GM23338 (cell line): ENCODE measurements at regions not wholly inside any gene's neighbourhood (a gene's known extent, or its start where the extent isn't known, plus 50 kb on each side); places are given as distances from the start of the nearest gene placed in this dataset.
"Not testable (repeated sequence)": the region's sequence is repeated elsewhere in the genome, so short reads cannot be mapped to it uniquely, and the experiment has no call there.

ENCODE experiments used
- ATAC-seq: fragments of 200-7000 bp; cut with Tn5 transposase; 3 replicates; pipeline ENCODE4 v1.9.1; 2020
- DNase-seq: peaks from one replicate; pipeline ENCODE4 v3.0.0-alpha.2; 2015; ENCODE audit warnings: low spot score
- H2AFZ ChIP-seq: fragments of 200-600 bp; sonication (generic); 2 replicates; pipeline ENCODE4 v1.8.0; 2016; ENCODE audit warnings: antibody characterized with exemption, mild to moderate bottlenecking, moderate library complexity
- H3F3A ChIP-seq: fragments of 200-600 bp; sonication (generic); replicated peaks from 2 replicates; pipeline ENCODE4 v1.8.0; 2017; ENCODE audit warnings: antibody characterized with exemption, mixed run types, low read depth
- H3K27ac ChIP-seq: fragments of 200-600 bp; sonication (generic); 2 replicates; pipeline ENCODE4 v1.6.1; 2016; ENCODE audit warnings: low read depth
- H3K27me3 ChIP-seq: fragments of 200-600 bp; sonication (generic); 2 replicates; pipeline ENCODE4 v1.8.0; 2016; ENCODE audit warnings: mild to moderate bottlenecking, mixed run types, moderate library complexity; ENCODE audit not compliant: insufficient read depth
- H3K36me3 ChIP-seq: fragments of 200-600 bp; sonication (generic); 2 replicates; pipeline ENCODE4 v1.8.0; 2016; ENCODE audit warnings: mild to moderate bottlenecking; ENCODE audit not compliant: insufficient read depth
- H3K4me1 ChIP-seq: fragments of 200-600 bp; sonication (generic); 2 replicates; pipeline ENCODE4 v1.8.0; 2016; ENCODE audit warnings: mild to moderate bottlenecking, moderate library complexity; ENCODE audit not compliant: insufficient read depth
- H3K4me2 ChIP-seq: fragments of 200-600 bp; sonication (generic); 2 replicates; pipeline ENCODE4 v1.7.1; 2017; ENCODE audit warnings: mixed run types
- H3K4me3 ChIP-seq: fragments of 200-600 bp; sonication (generic); 2 replicates; pipeline ENCODE4 v1.6.1; 2016; ENCODE audit warnings: mixed run types
- H3K79me2 ChIP-seq: fragments of 200-600 bp; sonication (generic); replicated peaks from 2 replicates; pipeline ENCODE4 v1.8.0; 2017; ENCODE audit warnings: mild to moderate bottlenecking; ENCODE audit not compliant: insufficient read depth
- H3K9me2 ChIP-seq: fragments of 200-600 bp; sonication (generic); 2 replicates; pipeline ENCODE4 v1.8.0; 2017; ENCODE audit not compliant: insufficient read depth
- H4K20me1 ChIP-seq: fragments of 200-600 bp; sonication (generic); replicated peaks from 2 replicates; pipeline ENCODE4 v1.8.0; 2017; ENCODE audit warnings: mild to moderate bottlenecking; ENCODE audit not compliant: insufficient read depth
- H3K27ac Mint-ChIP-seq: 2 replicates; pipeline ENCODE4 v1.8.0; 2020; ENCODE audit warnings: inconsistent platforms, mild to moderate bottlenecking, moderate library complexity, mixed read lengths
- H3K27me3 Mint-ChIP-seq: 3 replicates; pipeline ENCODE4 v1.8.0; 2022; ENCODE audit warnings: low read depth, mild to moderate bottlenecking, moderate library complexity, mixed read lengths, inconsistent platforms; ENCODE audit not compliant: insufficient read depth, poor library complexity
- H3K36me3 Mint-ChIP-seq: 3 replicates; pipeline ENCODE4 v1.8.0; 2021; ENCODE audit warnings: low read depth, mild to moderate bottlenecking, inconsistent platforms, moderate library complexity, mixed read lengths
- H3K4me1 Mint-ChIP-seq: 3 replicates; pipeline ENCODE4 v1.8.0; 2020; ENCODE audit warnings: mild to moderate bottlenecking, inconsistent platforms, mixed read lengths
- H3K4me3 Mint-ChIP-seq: 3 replicates; pipeline ENCODE4 v1.8.0; 2021; ENCODE audit warnings: moderate library complexity, mild to moderate bottlenecking, inconsistent platforms, mixed read lengths
- H3K9me3 Mint-ChIP-seq: 3 replicates; pipeline ENCODE4 v1.8.0; 2020; ENCODE audit warnings: moderate library complexity, mild to moderate bottlenecking, inconsistent platforms, mixed read lengths
- CREB1 ChIP-seq: fragments of 250-450 bp; sonication (Bioruptor Pico); IDR thresholded peaks from 2 replicates; pipeline ENCODE4 v1.5.0; 2020; ENCODE audit warnings: low read depth, mild to moderate bottlenecking, moderate library complexity
- EZH2 ChIP-seq: fragments of 200-600 bp; sonication (generic); IDR thresholded peaks from one replicate; pipeline ENCODE4 v1.8.0; 2017; ENCODE audit warnings: antibody characterized with exemption, mild to moderate bottlenecking, low read depth; ENCODE audit not compliant: unreplicated experiment
- EZH2phosphoT487 ChIP-seq: fragments of 200-600 bp; sonication (generic); IDR thresholded peaks from one replicate; pipeline ENCODE4 v1.8.1; 2018; ENCODE audit warnings: antibody characterized with exemption; ENCODE audit not compliant: unreplicated experiment
- JUNB ChIP-seq: IDR thresholded peaks from one replicate; pipeline ENCODE4 v1.6.1; 2016; ENCODE audit warnings: antibody characterized with exemption; ENCODE audit not compliant: unreplicated experiment
- NANOG ChIP-seq: IDR thresholded peaks from 2 replicates; pipeline ENCODE4 v1.6.1; 2016; ENCODE audit warnings: antibody characterized with exemption, borderline replicate concordance
- STAT1 ChIP-seq: IDR thresholded peaks from one replicate; pipeline ENCODE4 v1.6.1; 2016; ENCODE audit warnings: antibody characterized with exemption; ENCODE audit not compliant: unreplicated experiment
- TF ChIP-seq, protein P1 (sequence below): IDR thresholded peaks from one replicate; pipeline ENCODE4 v1.6.1; 2018; ENCODE audit warnings: antibody characterized with exemption; ENCODE audit not compliant: unreplicated experiment

DNA sequence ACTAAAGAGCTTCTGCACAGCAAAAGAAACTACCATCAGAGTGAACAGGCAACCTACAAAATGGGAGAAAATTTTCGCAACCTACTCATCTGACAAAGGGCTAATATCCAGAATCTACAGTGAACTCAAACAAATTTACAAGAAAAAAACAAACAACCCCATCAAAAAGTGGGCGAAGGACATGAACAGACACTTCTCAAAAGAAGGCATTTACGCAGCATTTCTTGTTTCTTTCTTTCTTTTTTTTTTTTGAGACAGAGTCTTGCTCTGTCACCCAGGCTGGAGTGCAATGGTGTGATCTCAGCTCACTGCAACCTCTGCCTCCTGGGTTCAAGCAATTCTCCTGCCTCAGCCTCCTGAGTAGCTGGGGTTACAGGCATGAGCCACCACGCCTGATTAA lies 138.2 kb downstream of the IER5 start:
- H3K36me3 ChIP-seq, H3K4me1 ChIP-seq, H3K4me3 Mint-ChIP-seq, H3K27ac ChIP-seq, H3K79me2 ChIP-seq, H3K4me1 Mint-ChIP-seq, H2AFZ ChIP-seq, H3K4me2 ChIP-seq, H4K20me1 ChIP-seq, H3K4me3 ChIP-seq, H3K27me3 ChIP-seq, ATAC-seq, H3K36me3 Mint-ChIP-seq, H3F3A ChIP-seq, DNase-seq, H3K27me3 Mint-ChIP-seq, H3K27ac Mint-ChIP-seq: not testable (repeated sequence)
- H3K9me3 Mint-ChIP-seq: peaks cover 13% of the 10 kb centered on the region; the same call in 2 of the 3 replicates
- peaks cover 16% of the 10 kb centered on the region; the same call in 1 of the 2 replicates for H3K9me2 ChIP-seq

DNA sequence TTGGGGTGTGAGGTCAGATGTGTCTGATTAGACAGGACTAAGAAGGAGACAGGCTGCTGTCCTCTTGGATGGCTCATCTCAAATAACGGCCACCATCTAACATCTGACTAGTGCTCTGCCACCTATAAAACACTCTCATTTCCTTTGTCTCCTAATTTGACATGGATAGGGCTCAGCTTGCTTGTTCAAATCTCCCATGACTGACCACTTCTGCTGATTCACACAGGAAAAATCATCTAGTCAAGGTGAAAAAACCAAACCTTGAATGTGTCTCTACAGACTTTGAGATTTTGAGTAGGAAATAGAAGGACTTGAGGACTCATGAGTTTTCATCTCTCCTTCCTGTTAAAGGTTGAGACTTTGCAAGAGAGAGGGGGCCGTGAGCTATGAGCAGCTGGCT lies 150.6 kb downstream of the IER5 start:
- Histone ChIP-seq H3K9me2 (no peaks in the 10 kb centered on the region), H3K4me2 (no peak overlapping the region), H3F3A (no peaks in the 10 kb centered on the region), H2AFZ (no peak overlapping the region), H3K4me3 (no peak overlapping the region), H3K27ac (no peak overlapping the region), H3K4me1 (no peaks in the 10 kb centered on the region), H3K79me2 (no peaks in the 10 kb centered on the region), H4K20me1 (no peaks in the 10 kb centered on the region), H3K36me3 (no peaks in the 10 kb centered on the region), H3K27me3 (no peaks in the 10 kb centered on the region)
- Mint-ChIP-seq H3K9me3 (peaks cover 5% of the 10 kb centered on the region; the same call in 2 of the 3 replicates), H3K4me3 (no peak overlapping the region), H3K36me3 (no peaks in the 10 kb centered on the region), H3K27me3 (peaks cover 2% of the 10 kb centered on the region), H3K27ac (no peak overlapping the region), H3K4me1 (no peaks in the 10 kb centered on the region)
- TF ChIP-seq, protein P1, sequence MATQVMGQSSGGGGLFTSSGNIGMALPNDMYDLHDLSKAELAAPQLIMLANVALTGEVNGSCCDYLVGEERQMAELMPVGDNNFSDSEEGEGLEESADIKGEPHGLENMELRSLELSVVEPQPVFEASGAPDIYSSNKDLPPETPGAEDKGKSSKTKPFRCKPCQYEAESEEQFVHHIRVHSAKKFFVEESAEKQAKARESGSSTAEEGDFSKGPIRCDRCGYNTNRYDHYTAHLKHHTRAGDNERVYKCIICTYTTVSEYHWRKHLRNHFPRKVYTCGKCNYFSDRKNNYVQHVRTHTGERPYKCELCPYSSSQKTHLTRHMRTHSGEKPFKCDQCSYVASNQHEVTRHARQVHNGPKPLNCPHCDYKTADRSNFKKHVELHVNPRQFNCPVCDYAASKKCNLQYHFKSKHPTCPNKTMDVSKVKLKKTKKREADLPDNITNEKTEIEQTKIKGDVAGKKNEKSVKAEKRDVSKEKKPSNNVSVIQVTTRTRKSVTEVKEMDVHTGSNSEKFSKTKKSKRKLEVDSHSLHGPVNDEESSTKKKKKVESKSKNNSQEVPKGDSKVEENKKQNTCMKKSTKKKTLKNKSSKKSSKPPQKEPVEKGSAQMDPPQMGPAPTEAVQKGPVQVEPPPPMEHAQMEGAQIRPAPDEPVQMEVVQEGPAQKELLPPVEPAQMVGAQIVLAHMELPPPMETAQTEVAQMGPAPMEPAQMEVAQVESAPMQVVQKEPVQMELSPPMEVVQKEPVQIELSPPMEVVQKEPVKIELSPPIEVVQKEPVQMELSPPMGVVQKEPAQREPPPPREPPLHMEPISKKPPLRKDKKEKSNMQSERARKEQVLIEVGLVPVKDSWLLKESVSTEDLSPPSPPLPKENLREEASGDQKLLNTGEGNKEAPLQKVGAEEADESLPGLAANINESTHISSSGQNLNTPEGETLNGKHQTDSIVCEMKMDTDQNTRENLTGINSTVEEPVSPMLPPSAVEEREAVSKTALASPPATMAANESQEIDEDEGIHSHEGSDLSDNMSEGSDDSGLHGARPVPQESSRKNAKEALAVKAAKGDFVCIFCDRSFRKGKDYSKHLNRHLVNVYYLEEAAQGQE: no peak
- TF ChIP-seq CREB1 (CRISPR knock-in tag) (no peak), EZH2 (no peak), EZH2phosphoT487 (no peak), NANOG (no peak), STAT1 (no peak), JUNB (no peak)
- no peak for ATAC-seq
- no peak for DNase-seq

DNA sequence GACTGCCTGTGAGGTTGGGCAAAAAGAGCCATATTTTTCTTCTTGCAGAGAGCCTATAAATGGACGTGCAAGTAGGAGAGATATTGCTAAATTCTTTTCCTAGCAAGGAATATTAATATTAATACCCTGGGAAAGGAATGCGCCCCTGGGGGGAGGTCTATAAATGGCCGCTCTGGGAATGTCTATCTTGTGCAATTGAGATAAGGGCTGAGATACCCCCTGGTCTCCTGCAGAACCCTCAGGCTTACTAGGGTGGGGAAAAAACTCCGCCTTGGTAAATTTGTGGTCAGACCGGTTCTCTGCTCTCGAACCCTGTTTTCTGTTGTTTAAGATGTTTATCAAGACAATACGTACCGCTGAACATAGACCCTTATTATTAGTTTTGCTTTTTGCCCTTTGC lies 157.8 kb downstream of the IER5 start:
- H3K27me3 Mint-ChIP-seq, H3K4me3 Mint-ChIP-seq, ATAC-seq, DNase-seq, H3K27me3 ChIP-seq, H3K27ac ChIP-seq, H4K20me1 ChIP-seq, H3K79me2 ChIP-seq, H3F3A ChIP-seq, H3K4me1 Mint-ChIP-seq, H3K4me1 ChIP-seq, H3K36me3 ChIP-seq, H3K4me2 ChIP-seq, H3K27ac Mint-ChIP-seq, H3K4me3 ChIP-seq, H3K9me2 ChIP-seq, H2AFZ ChIP-seq: not testable (repeated sequence)
- Mint-ChIP-seq H3K36me3 (peaks cover 13% of the 10 kb centered on the region), H3K9me3 (peaks cover 35% of the 10 kb centered on the region)

DNA sequence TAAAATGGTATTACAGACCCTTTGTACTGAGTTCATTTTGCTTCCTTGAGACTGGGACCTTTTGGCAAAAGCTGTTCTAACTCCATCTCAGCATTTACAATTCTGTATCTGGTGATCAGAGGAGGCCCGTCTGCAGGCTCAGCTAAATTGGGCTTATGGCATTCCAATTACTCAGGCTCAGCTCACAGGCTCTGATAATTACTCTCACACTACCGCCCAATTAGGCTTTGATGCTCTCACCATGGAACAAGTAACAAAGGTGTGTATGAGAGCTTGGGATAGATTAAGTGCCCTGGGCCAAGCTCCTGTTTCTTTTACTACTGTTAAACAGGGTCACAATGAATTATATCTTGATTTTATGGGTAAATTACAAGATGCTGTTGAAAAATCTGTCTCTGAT lies 159.9 kb downstream of the IER5 start:
- not testable (repeated sequence) for H3K9me2 ChIP-seq, H3K27ac ChIP-seq, H3K36me3 ChIP-seq, H3K79me2 ChIP-seq, H3K4me1 ChIP-seq, H3K27ac Mint-ChIP-seq, H2AFZ ChIP-seq, H3K4me3 ChIP-seq, H3K27me3 Mint-ChIP-seq, H3K4me3 Mint-ChIP-seq, H3K4me2 ChIP-seq, DNase-seq, H3K27me3 ChIP-seq, H3F3A ChIP-seq, ATAC-seq, H4K20me1 ChIP-seq
- Mint-ChIP-seq H3K4me1 (peaks cover 23% of the 10 kb centered on the region), H3K36me3 (peaks cover 15% of the 10 kb centered on the region), H3K9me3 (peaks cover 37% of the 10 kb centered on the region)
